K562 (cell line): ENCODE measurements at regions not wholly inside any gene's neighbourhood (a gene's known extent, or its start where the extent isn't known, plus 50 kb on each side); places are given as distances from the start of the nearest gene placed in this dataset.

Experiments
- ATAC-seq: fragments of 200-7000 bp; cut with Tn5 transposase; 3 replicates; pipeline ENCODE4 v1.9.1; 2020; ENCODE audit warnings: moderate library complexity
- BruUV-seq: library from RNA; stranded (reverse); fragments of 400-500 nt; replicated peaks from 2 replicates; lab custom pipeline; 2021; lab: Mats Ljungman, UMichigan
- CTCF ChIA-PET: fragments of 300-600 bp; formaldehyde crosslinking; extraction: SDS; loops from one replicate; lab custom pipeline; 2021; ENCODE audit warnings: low intra/inter-chr PET ratio; lab: Yijun Ruan, JAX
- POLR2A ChIA-PET: fragments of 300-600, 350-650 bp; sonication (Branson Sonifier 250); formaldehyde crosslinking; extraction: SDS; loops from one replicate; lab custom pipeline; 2021; ENCODE audit warnings: antibody characterized with exemption, inconsistent platforms; lab: Yijun Ruan, JAX
- DNase-seq, 4 experiments: peaks; one replicate each; pipeline versions ENCODE4 v3.0.0 to v3.0.0-alpha.2; 2011 to 2018; ENCODE audit warnings: low spot score in 3 of 4, mixed read lengths in 3 of 4; ENCODE audit errors: extremely low read depth in 1 of 4
- FAIRE-seq: peaks from 2 replicates; lab custom pipeline; 2011; peaks lifted over from hg19 to GRCh38; lab: Jason Lieb, UNC
- H2AFZ ChIP-seq: 2 replicates; pipeline ENCODE4 v1.6.0; 2011; ENCODE audit warnings: low read depth, low read length, control low read depth, inconsistent platforms
- H3K27ac ChIP-seq: fragments of 200-600 bp; 3 replicates; pipeline ENCODE4 v1.8.0; 2011; ENCODE audit warnings: low read depth, mild to moderate bottlenecking, control low read depth, inconsistent platforms, low read length, moderate library complexity, mixed read lengths; ENCODE audit errors: extremely low read depth
- H3K27me3 ChIP-seq, 2 experiments: fragments of 300-600 bp in 1 of 2; 2 replicates in 1 of 2; 3 replicates in 1 of 2; pipeline versions ENCODE4 v1.6.0 to v1.8.0; 2011; ENCODE audit warnings: inconsistent platforms in 2 of 2, low read length in 2 of 2, mild to moderate bottlenecking in 1 of 2, mixed read lengths in 1 of 2, moderate library complexity in 1 of 2; ENCODE audit not compliant: control insufficient read depth in 2 of 2, insufficient read depth in 2 of 2
- H3K36me3 ChIP-seq: fragments of 300-600 bp; 3 replicates; pipeline ENCODE4 v1.8.0; 2011; ENCODE audit warnings: mild to moderate bottlenecking, low read length, inconsistent platforms; ENCODE audit not compliant: control insufficient read depth, insufficient read depth
- H3K4me1 ChIP-seq, 2 experiments: fragments of 200-600 bp in 1 of 2; replicated peaks in 1 of 2; 2 replicates in 1 of 2; 3 replicates in 1 of 2; pipeline versions ENCODE4 v1.5.1 to v1.8.0; 2011; ENCODE audit warnings: inconsistent platforms in 2 of 2, low read length in 2 of 2, mild to moderate bottlenecking in 1 of 2, mixed read lengths in 1 of 2, moderate library complexity in 1 of 2; ENCODE audit not compliant: control insufficient read depth in 2 of 2, insufficient read depth in 2 of 2
- H3K4me2 ChIP-seq: 2 replicates; pipeline ENCODE4 v1.6.1; 2011; ENCODE audit warnings: low read length, control low read depth, inconsistent platforms, mixed read lengths; ENCODE audit not compliant: insufficient read depth
- H3K4me3 ChIP-seq: fragments of 200-600 bp; sonication (generic), shearing (Covaris generic); 2 replicates; pipeline ENCODE4 v1.5.1; 2016; ENCODE audit warnings: control low read depth, inconsistent platforms
- H3K79me2 ChIP-seq: fragments of 200-600 bp; 3 replicates; pipeline ENCODE4 v1.8.0; 2011; ENCODE audit warnings: low read length, inconsistent platforms; ENCODE audit not compliant: control insufficient read depth, insufficient read depth
- H3K9ac ChIP-seq, 2 experiments: 2 replicates each; pipeline versions ENCODE4 v1.6.0 to v1.6.1; 2011; ENCODE audit warnings: low read depth in 2 of 2, low read length in 2 of 2, control low read depth in 1 of 2, inconsistent platforms in 1 of 2, mild to moderate bottlenecking in 1 of 2, mixed read lengths in 1 of 2; ENCODE audit not compliant: insufficient read depth in 1 of 2
- H3K9me1 ChIP-seq: one replicate; pipeline ENCODE4 v1.6.0; 2011; ENCODE audit warnings: inconsistent platforms, mild to moderate bottlenecking, low read length, moderate library complexity; ENCODE audit not compliant: control insufficient read depth, insufficient read depth
- H3K9me3 ChIP-seq: replicated peaks from 2 replicates; pipeline ENCODE4 v1.5.1; 2011; ENCODE audit warnings: low read depth, low read length, inconsistent platforms; ENCODE audit not compliant: control insufficient read depth, insufficient read depth
- H4K20me1 ChIP-seq: replicated peaks from 2 replicates; pipeline ENCODE4 v1.6.1; 2011; ENCODE audit warnings: low read length, inconsistent platforms, mixed read lengths; ENCODE audit not compliant: control insufficient read depth, insufficient read depth
- CBX3 ChIP-seq, 2 experiments: IDR thresholded peaks; 1 replicate in 1 of 2; 2 replicates in 1 of 2; pipeline ENCODE4 v1.6.1; 2012; ENCODE audit warnings: inconsistent platforms in 2 of 2, low read length in 2 of 2, borderline replicate concordance in 1 of 2, control low read depth in 1 of 2
- HMG20B ChIP-seq: fragments of 250-450 bp; sonication (Bioruptor Pico); IDR thresholded peaks from 2 replicates; pipeline ENCODE4 v1.5.0; 2021; ENCODE audit warnings: mild to moderate bottlenecking
- HNRNPUL1 ChIP-seq: fragments of 200-400 bp; formaldehyde crosslinking; IDR thresholded peaks from 2 replicates; pipeline ENCODE4 v1.6.1; 2017; ENCODE audit warnings: low read length
- KLF6 ChIP-seq: fragments of 250-450 bp; sonication (Bioruptor Pico); IDR thresholded peaks from 2 replicates; pipeline ENCODE4 v1.4.0; 2020; ENCODE audit warnings: mild to moderate bottlenecking, moderate library complexity, borderline replicate concordance
- MCM3 ChIP-seq: fragments of 450-650 bp; IDR thresholded peaks from 2 replicates; pipeline ENCODE4 v1.6.1; 2016
- MXI1 ChIP-seq: IDR thresholded peaks from 2 replicates; pipeline ENCODE4 v1.6.1; 2011; ENCODE audit warnings: low read depth, mild to moderate bottlenecking, improper control_type of control experiment, low read length
- NCOA1 ChIP-seq: fragments of 450-650 bp; IDR thresholded peaks from 2 replicates; pipeline ENCODE4 v1.6.1; 2016; ENCODE audit warnings: low read depth
- NR2C1 ChIP-seq, 2 experiments: fragments of 450-650 bp; IDR thresholded peaks; 2 replicates each; pipeline ENCODE4 v1.6.1; 2017; ENCODE audit warnings: mild to moderate bottlenecking in 2 of 2, antibody characterized with exemption in 1 of 2, inconsistent platforms in 1 of 2, missing compliant biosample characterization in 1 of 2, missing genetic modification characterization in 1 of 2
- PYGO2 ChIP-seq: fragments of 450-650 bp; IDR thresholded peaks from 2 replicates; pipeline ENCODE4 v1.6.1; 2016; ENCODE audit warnings: mild to moderate bottlenecking, missing genetic modification characterization, moderate library complexity, missing compliant biosample characterization
- RBBP5 ChIP-seq: fragments of 200-600 bp; sonication (generic); IDR thresholded peaks from 2 replicates; pipeline ENCODE4 v1.6.1; 2012; ENCODE audit warnings: borderline replicate concordance, mild to moderate bottlenecking, low read length, control low read depth, inconsistent platforms; ENCODE audit not compliant: insufficient read depth, poor library complexity, severe bottlenecking
- RBM14 ChIP-seq: fragments of 200-400 bp; formaldehyde crosslinking; IDR thresholded peaks from 2 replicates; pipeline ENCODE4 v1.6.1; 2018; ENCODE audit warnings: low read depth, mild to moderate bottlenecking, low read length, moderate library complexity, borderline replicate concordance; ENCODE audit not compliant: insufficient read depth
- TAL1 ChIP-seq: fragments of 450-650 bp; IDR thresholded peaks from 2 replicates; pipeline ENCODE4 v1.6.1; 2016; ENCODE audit warnings: mild to moderate bottlenecking
- TCF7L2 ChIP-seq: fragments of 150-350 bp; IDR thresholded peaks from 2 replicates; pipeline ENCODE4 v1.6.1; 2016; ENCODE audit warnings: low read depth, mild to moderate bottlenecking, low read length, moderate library complexity
- WHSC1 ChIP-seq: IDR thresholded peaks from one replicate; pipeline ENCODE4 v1.6.1; 2012; ENCODE audit warnings: low read length, control low read depth, inconsistent platforms
- ZBTB17 ChIP-seq: fragments of 450-650 bp; formaldehyde crosslinking; IDR thresholded peaks from 2 replicates; pipeline ENCODE4 v1.4.0; 2020; ENCODE audit warnings: mild to moderate bottlenecking
- WGBS: fragments of 100-300 bp; shearing (Covaris generic); methylation state at CpG from one replicate; pipeline ENCODE4 v1.1.6; 2016; ENCODE audit warnings: low coverage, mixed read lengths; ENCODE audit not compliant: insufficient coverage; ENCODE audit errors: missing lambda C conversion rate; 5-methylcytosine and 5-hydroxymethylcytosine counted together
- in situ Hi-C: fragments of 300-500 bp; cut with MboI; formaldehyde crosslinking; loops from 4 replicates; pipeline ENCODE4 v1.15.0; 2018; ENCODE audit warnings: inconsistent platforms, mixed read lengths
- intact Hi-C: fragments of 100-400 bp; cut with micrococcal nuclease; formaldehyde crosslinking; loops from 2 replicates; pipeline ENCODE4 v1.14.2; 2022
- TF ChIP-seq, protein P1 (sequence below): sonication (generic); formaldehyde crosslinking; IDR thresholded peaks from 2 replicates; pipeline ENCODE4 v1.8.0; 2022; ENCODE audit warnings: mild to moderate bottlenecking, missing genetic modification reagents
- TF ChIP-seq, protein P2 (sequence below): sonication (generic); formaldehyde crosslinking; IDR thresholded peaks from 2 replicates; pipeline ENCODE4 v1.8.1; 2022; ENCODE audit warnings: missing genetic modification reagents

DNA sequence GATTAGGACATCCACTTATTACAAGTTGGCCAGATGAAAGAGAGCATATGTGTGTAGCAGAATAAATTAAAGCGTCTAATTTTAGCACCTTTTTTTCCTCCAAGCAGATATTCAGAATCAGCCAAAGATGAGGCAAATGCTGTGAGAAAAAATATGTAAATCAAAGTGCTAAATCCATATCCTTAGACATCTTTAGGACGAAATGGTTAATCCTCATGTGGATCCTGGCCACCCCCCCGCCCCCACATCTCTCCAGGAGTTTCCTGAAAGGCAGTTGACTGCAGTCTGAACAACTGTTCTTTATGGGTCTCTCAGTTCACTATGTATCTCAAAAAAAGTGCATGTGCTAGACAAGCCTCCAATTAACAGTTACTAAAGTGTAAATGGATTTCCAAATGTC, 1768.1 kb upstream of the SEL1L start:
- intact Hi-C loops: no loop called here
- no peak overlapping the region for H3K9ac ChIP-seq
- POLR2A ChIA-PET: no interaction called here
- CTCF ChIA-PET: no interaction called here
- H3K27me3 ChIP-seq: no peaks in the 10 kb centered on the region
- H3K4me3 ChIP-seq: no peak overlapping the region
- H3K9me1 ChIP-seq: no peaks in the 10 kb centered on the region
- H4K20me1 ChIP-seq: no peaks in the 10 kb centered on the region
- H3K27ac ChIP-seq: no peak overlapping the region
- BruUV-seq: no TSS peak
- H3K9me3 ChIP-seq: no peaks in the 10 kb centered on the region
- WGBS: 0% methylated on average over 2 of the region's 3 CpGs
- TF ChIP-seq PYGO2 (tag) (no peak), NCOA1 (no peak), RBM14 (no peak), RBBP5 (no peak)
- TF ChIP-seq, protein P1, sequence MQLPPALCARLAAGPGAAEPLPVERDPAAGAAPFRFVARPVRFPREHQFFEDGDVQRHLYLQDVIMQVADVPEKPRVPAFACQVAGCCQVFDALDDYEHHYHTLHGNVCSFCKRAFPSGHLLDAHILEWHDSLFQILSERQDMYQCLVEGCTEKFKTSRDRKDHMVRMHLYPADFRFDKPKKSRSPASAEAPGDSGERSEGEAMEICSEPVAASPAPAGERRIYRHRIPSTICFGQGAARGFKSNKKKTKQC: no peak
- H3K4me1 ChIP-seq: no peaks in the 10 kb centered on the region
- ATAC-seq (no peak), DNase-seq (no peak), FAIRE-seq (no peak)
- no peak overlapping the region for H2AFZ ChIP-seq
- H3K36me3 ChIP-seq: no peaks in the 10 kb centered on the region
- H3K4me2 ChIP-seq: no peak overlapping the region
- in situ Hi-C loops: no loop called here
- no peaks in the 10 kb centered on the region for H3K79me2 ChIP-seq

DNA sequence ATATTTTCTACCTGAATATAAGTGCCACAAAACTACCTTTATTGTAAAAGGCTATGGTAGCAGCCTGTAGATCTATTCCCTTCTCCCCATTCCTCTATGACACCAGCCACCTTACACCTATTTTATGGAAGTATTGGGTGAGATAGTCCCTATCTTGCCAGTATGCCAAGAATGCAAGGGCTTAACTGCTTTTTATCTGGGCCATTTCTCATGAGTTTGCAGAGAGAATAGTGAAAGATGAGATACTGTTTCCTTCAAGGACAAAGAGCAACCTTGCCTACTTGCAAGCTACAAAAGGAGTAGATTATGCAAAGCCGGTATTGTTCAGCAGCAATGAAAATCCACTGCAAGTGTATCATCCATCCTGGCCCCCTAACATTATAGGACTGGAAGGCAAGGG, 1775.6 kb upstream of the SEL1L start:
- Histone ChIP-seq H3K9ac (no peak overlapping the region), H3K4me1 (no peaks in the 10 kb centered on the region), H3K27me3 (no peaks in the 10 kb centered on the region), H2AFZ (no peak overlapping the region), H3K9me1 (no peaks in the 10 kb centered on the region), H3K4me3 (no peak overlapping the region), H3K9me3 (no peaks in the 10 kb centered on the region), H3K4me2 (no peak overlapping the region), H4K20me1 (no peaks in the 10 kb centered on the region), H3K79me2 (no peaks in the 10 kb centered on the region), H3K27ac (no peak overlapping the region), H3K36me3 (no peaks in the 10 kb centered on the region)
- intact Hi-C loops: no loop called here
- BruUV-seq: no TSS peak
- no peak for FAIRE-seq
- ChIA-PET CTCF (no interaction called here), POLR2A (no interaction called here)
- TF ChIP-seq HNRNPUL1 (no peak), KLF6 (CRISPR knock-in tag) (no peak), MCM3 (no peak), HMG20B (CRISPR knock-in tag) (no peak), TCF7L2 (no peak), ZBTB17 (CRISPR knock-in tag) (no peak), TAL1 (no peak), MXI1 (no peak), CBX3 (IDR thresholded peaks at IDR 0.05; ENCODE audit: borderline replicate concordance in 1 of 2, low read length in 2 of 2) (no peak), NR2C1 (IDR thresholded peaks at IDR 0.05) (no peak), NR2C1 (tag; IDR thresholded peaks at IDR 0.05) (no peak), WHSC1 (no peak)
- TF ChIP-seq, protein P2, sequence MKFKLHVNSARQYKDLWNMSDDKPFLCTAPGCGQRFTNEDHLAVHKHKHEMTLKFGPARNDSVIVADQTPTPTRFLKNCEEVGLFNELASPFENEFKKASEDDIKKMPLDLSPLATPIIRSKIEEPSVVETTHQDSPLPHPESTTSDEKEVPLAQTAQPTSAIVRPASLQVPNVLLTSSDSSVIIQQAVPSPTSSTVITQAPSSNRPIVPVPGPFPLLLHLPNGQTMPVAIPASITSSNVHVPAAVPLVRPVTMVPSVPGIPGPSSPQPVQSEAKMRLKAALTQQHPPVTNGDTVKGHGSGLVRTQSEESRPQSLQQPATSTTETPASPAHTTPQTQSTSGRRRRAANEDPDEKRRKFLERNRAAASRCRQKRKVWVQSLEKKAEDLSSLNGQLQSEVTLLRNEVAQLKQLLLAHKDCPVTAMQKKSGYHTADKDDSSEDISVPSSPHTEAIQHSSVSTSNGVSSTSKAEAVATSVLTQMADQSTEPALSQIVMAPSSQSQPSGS (CRISPR knock-in tag): no peak
- 0% methylated on average over 1 of the region's 1 CpG for WGBS
- in situ Hi-C loops: no loop called here
- no peak for DNase-seq
- ATAC-seq: no peak
